ENCODE measurements at regions not wholly inside any gene's neighbourhood (a gene's known extent, or its start where the extent isn't known, plus 50 kb on each side); places are given as distances from the start of the nearest gene placed in this dataset.
"Not testable (repeated sequence)": the region's sequence is repeated elsewhere in the genome, so short reads cannot be mapped to it uniquely, and the experiment has no call there.

DNA sequence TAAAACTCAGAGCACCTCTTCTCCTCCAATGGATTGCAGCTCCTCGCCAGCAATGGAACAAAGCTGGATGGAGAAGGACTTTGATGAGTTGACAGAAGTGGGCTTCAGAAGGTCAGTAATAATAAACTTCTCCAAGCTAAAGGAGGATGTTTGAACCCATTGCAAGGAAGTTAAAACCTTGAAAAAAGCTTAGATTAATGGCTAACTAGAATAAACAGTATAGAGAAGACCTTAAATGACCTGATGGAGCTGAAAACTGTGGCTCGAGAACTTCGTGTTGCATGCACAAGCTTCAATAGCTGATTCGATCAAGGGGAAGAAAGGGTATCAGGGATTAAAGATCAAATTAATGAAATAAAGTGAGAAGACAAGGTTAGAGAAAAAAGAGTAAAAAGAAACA, 112.3 kb upstream of the PIK3R1 start:
- TF ChIP-seq, protein P1, sequence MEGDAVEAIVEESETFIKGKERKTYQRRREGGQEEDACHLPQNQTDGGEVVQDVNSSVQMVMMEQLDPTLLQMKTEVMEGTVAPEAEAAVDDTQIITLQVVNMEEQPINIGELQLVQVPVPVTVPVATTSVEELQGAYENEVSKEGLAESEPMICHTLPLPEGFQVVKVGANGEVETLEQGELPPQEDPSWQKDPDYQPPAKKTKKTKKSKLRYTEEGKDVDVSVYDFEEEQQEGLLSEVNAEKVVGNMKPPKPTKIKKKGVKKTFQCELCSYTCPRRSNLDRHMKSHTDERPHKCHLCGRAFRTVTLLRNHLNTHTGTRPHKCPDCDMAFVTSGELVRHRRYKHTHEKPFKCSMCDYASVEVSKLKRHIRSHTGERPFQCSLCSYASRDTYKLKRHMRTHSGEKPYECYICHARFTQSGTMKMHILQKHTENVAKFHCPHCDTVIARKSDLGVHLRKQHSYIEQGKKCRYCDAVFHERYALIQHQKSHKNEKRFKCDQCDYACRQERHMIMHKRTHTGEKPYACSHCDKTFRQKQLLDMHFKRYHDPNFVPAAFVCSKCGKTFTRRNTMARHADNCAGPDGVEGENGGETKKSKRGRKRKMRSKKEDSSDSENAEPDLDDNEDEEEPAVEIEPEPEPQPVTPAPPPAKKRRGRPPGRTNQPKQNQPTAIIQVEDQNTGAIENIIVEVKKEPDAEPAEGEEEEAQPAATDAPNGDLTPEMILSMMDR (optimal IDR thresholded peaks at IDR 0.05 in 1 of 3, IDR thresholded peaks at IDR 0.05 in 1 of 3, conservative IDR thresholded peaks at IDR 0.05 in 1 of 3; ENCODE audit: extremely low read depth in 1 of 3, insufficient read depth in 2 of 3, low read length in 3 of 3) = not testable (repeated sequence)
- TF ChIP-seq EZH2 (IDR thresholded peaks at IDR 0.05; ENCODE audit: low read length) = not testable (repeated sequence)
